Sigmoid colon (tissue), 4 donors: ENCODE measurements at regions not wholly inside any gene's neighbourhood (a gene's known extent, or its start where the extent isn't known, plus 50 kb on each side); places are given as distances from the start of the nearest gene placed in this dataset.

Source experiments
- CTCF ChIP-seq, 4 experiments: fragments of 450-650 bp in 3 of 4; fragments of 200-600 bp in 1 of 4; IDR thresholded peaks; one replicate each; pipeline ENCODE4 v1.5.1; 2016 to 2019; ENCODE audit warnings: antibody characterized with exemption in 4 of 4, mild to moderate bottlenecking in 3 of 4, moderate library complexity in 2 of 4
- POLR2A ChIP-seq, 2 donors: fragments of 450-650 bp; IDR thresholded peaks; one replicate each; pipeline ENCODE4 v1.6.1; 2016; ENCODE audit warnings: antibody characterized with exemption in 2 of 2, mild to moderate bottlenecking in 2 of 2, moderate library complexity in 2 of 2
- POLR2AphosphoS5 ChIP-seq, 4 donors: sonication (generic); formaldehyde crosslinking; IDR thresholded peaks; one replicate each; pipeline ENCODE4 v1.6.1; 2017; ENCODE audit warnings: antibody characterized with exemption in 4 of 4

- no peak for TF ChIP-seq POLR2A (IDR thresholded peaks at IDR 0.05)
- TF ChIP-seq CTCF (IDR thresholded peaks at IDR 0.05): no peak
- no peak for TF ChIP-seq POLR2AphosphoS5 (IDR thresholded peaks at IDR 0.05)
Measured at GRCh38 chr16:17777408-17777863, 306.7 kb upstream of the XYLT1 start.
